Upper lobe of right lung (tissue), 1 donor: ENCODE measurements at regions not wholly inside any gene's neighbourhood (a gene's known extent, or its start where the extent isn't known, plus 50 kb on each side); places are given as distances from the start of the nearest gene placed in this dataset.
"Not testable (repeated sequence)": the region's sequence is repeated elsewhere in the genome, so short reads cannot be mapped to it uniquely, and the experiment has no call there.

ENCODE experiments used
- ATAC-seq: fragments of 200-7000 bp; cut with Tn5 transposase; one replicate; pipeline ENCODE4 v1.9.1; 2020; ENCODE audit warnings: mild to moderate bottlenecking, moderate library complexity
- DNase-seq: peaks from one replicate; pipeline ENCODE4 v3.0.0-alpha.2; 2020
- H3K27ac ChIP-seq: fragments of 200-600 bp; one replicate; pipeline ENCODE4 v1.8.0; 2022
- H3K27me3 ChIP-seq: fragments of 200-600 bp; one replicate; pipeline ENCODE4 v1.8.0; 2022; ENCODE audit warnings: mild to moderate bottlenecking
- H3K36me3 ChIP-seq: fragments of 200-600 bp; one replicate; pipeline ENCODE4 v1.8.0; 2022
- H3K4me1 ChIP-seq: fragments of 200-600 bp; one replicate; pipeline ENCODE4 v1.8.0; 2022
- H3K4me3 ChIP-seq: fragments of 200-600 bp; one replicate; pipeline ENCODE4 v1.8.0; 2022; ENCODE audit warnings: mild to moderate bottlenecking
- H3K9me3 ChIP-seq: fragments of 200-600 bp; one replicate; pipeline ENCODE4 v1.8.0; 2022
- intact Hi-C: fragments of 100-400 bp; cut with DNase I; formaldehyde crosslinking; loops from one replicate; pipeline ENCODE4 v1.11.0; 2022
- TF ChIP-seq, protein P1 (sequence below): fragments of 200-600 bp; IDR thresholded peaks from one replicate; pipeline ENCODE4 v1.8.0; 2022; ENCODE audit warnings: antibody characterized with exemption
- donor health status: DM: no; HTN: yes; CAD: no; lungs with severe emphysema.

DNA sequence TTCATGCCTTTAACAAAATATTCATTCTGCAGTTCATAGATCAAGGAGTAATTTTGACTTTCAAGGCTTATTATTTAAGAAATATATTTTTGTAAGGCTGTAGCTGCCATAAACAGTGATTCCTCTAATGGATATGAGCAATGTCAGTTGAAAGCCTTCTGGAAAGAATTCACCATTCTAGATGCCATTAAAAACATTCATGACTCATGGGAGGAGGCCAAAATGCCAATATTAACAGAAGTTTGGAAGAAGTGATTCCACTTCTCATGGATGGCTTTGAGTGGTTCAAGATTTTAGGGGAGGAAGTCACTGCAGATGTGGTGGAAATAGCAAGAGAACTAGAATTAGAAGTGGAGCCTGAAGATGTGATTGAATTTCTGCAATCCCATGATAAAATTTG lies 229.1 kb downstream of the DEPDC1B start:
- no peak for DNase-seq
- TF ChIP-seq, protein P1, sequence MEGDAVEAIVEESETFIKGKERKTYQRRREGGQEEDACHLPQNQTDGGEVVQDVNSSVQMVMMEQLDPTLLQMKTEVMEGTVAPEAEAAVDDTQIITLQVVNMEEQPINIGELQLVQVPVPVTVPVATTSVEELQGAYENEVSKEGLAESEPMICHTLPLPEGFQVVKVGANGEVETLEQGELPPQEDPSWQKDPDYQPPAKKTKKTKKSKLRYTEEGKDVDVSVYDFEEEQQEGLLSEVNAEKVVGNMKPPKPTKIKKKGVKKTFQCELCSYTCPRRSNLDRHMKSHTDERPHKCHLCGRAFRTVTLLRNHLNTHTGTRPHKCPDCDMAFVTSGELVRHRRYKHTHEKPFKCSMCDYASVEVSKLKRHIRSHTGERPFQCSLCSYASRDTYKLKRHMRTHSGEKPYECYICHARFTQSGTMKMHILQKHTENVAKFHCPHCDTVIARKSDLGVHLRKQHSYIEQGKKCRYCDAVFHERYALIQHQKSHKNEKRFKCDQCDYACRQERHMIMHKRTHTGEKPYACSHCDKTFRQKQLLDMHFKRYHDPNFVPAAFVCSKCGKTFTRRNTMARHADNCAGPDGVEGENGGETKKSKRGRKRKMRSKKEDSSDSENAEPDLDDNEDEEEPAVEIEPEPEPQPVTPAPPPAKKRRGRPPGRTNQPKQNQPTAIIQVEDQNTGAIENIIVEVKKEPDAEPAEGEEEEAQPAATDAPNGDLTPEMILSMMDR: no peak
- intact Hi-C loops: no loop called here
- Histone ChIP-seq H3K27me3 (no peaks in the 10 kb centered on the region), H3K4me3 (no peak overlapping the region), H3K9me3 (no peaks in the 10 kb centered on the region), H3K4me1 (no peaks in the 10 kb centered on the region), H3K27ac (no peak overlapping the region), H3K36me3 (no peaks in the 10 kb centered on the region)
- no peak for ATAC-seq

DNA sequence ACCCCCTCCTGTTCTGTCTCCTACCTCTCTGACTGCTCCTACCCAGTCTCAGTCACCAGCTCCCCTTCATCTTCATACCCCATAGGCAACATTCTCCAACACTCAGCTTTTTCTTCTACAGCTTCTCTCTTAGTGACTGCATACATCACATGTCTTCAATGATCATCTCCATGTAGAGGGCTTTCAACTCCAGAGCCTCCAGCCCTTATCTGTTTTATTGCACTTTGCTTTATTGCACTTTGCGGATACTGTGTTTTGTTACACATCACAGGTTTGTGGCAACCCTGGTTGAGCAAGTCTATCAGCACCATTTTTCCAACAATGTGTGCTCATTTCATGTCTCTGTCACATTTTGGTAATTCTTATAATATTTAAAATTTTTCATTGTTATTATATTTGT lies 230.7 kb downstream of the DEPDC1B start:
- H3K4me3 ChIP-seq: no peak overlapping the region
- DNase-seq (no peak), ATAC-seq (no peak)
- no peaks in the 10 kb centered on the region for H3K9me3 ChIP-seq
- no peaks in the 10 kb centered on the region for H3K27me3 ChIP-seq
- H3K36me3 ChIP-seq: no peaks in the 10 kb centered on the region
- H3K4me1 ChIP-seq: no peaks in the 10 kb centered on the region
- intact Hi-C loops: no loop called here
- H3K27ac ChIP-seq: no peak overlapping the region
- TF ChIP-seq, protein P1: no peak

DNA sequence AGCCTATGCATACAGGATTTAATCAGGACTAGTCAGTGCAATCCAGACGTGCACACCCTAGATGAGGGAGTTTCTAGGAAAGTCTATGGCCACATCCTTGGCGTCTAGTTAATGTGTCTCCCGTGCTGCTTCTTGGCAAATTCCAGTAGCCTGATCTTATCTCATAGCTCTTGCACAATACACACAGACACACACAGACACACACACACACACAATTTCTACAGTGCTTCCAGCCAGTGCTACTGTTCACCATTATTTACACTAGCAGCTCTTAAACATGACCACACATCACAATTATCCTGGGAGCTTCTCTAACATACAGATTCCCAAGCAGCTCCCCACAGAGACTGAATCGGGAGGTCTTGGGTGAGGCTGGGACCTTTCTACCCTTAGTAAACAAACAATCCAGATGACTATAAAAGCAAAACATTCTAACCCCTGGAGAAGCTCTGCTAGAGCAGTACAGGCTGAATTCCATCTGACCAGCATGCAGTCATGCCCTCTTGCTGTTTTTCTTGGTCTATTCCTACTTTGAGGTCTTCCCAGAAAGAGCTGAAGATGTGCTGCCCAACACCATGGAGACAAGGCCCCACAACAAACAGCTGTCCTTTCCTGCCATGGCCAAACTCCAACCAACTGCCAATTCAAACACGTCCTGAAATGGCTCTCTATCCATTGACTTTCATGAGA lies 236.6 kb downstream of the DEPDC1B start:
- DNase-seq (no peak), ATAC-seq (no peak)
- TF ChIP-seq, protein P1: no peak
- Histone ChIP-seq H3K4me1 (no peaks in the 10 kb centered on the region), H3K4me3 (no peak overlapping the region), H3K27me3 (no peaks in the 10 kb centered on the region), H3K27ac (no peak overlapping the region), H3K36me3 (no peaks in the 10 kb centered on the region), H3K9me3 (no peaks in the 10 kb centered on the region)
- intact Hi-C loops: no loop called here

DNA sequence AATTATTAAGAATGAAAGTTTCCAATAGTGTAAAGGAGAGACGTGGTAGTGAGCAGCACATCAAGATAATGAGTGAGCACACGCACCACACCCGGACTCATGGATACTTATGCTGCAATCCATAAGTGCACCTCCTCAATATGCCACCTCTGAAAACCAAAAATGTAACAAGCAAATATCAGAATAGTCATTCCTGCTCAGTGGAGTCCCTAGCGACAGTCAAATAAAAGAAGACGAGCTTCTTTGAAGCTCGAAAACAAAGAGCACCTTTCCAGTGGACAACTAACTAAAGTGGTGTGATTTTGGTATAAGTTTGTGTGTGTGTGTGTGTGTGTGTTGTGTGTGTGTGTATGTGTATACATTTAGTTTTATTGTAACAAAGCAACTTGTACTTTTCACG lies 241.3 kb downstream of the DEPDC1B start:
- Histone ChIP-seq H3K27me3 (no peaks in the 10 kb centered on the region), H3K4me1 (no peaks in the 10 kb centered on the region), H3K27ac (no peak overlapping the region), H3K36me3 (no peaks in the 10 kb centered on the region), H3K9me3 (no peaks in the 10 kb centered on the region), H3K4me3 (no peak overlapping the region)
- intact Hi-C loops: no loop called here
- TF ChIP-seq, protein P1: no peak
- DNase-seq: no peak
- no peak for ATAC-seq

DNA sequence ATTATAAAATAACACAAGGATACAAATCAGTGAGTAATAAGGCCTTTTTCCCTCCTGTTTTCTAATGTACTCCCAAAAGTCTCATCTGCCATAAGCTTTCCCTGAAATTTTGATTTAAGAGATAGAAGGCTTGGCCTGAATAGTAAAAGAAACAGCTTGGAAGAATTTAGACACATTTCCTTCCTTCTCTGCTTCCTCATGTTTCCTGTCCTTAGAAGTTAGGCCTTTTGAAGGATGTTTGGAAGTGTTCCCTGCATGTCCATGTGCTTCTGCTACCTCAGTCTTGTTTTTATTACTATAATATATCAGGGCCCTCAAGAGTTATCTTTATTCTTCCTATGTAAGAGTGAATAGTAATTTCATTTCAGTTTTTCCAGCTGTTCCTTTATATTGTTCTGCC lies 242.7 kb downstream of the DEPDC1B start:
- TF ChIP-seq, protein P1: no peak
- DNase-seq (no peak), ATAC-seq (no peak)
- intact Hi-C loops: no loop called here
- Histone ChIP-seq H3K27ac (no peak overlapping the region), H3K4me3 (no peak overlapping the region), H3K4me1 (no peaks in the 10 kb centered on the region), H3K9me3 (no peaks in the 10 kb centered on the region), H3K27me3 (no peaks in the 10 kb centered on the region), H3K36me3 (no peaks in the 10 kb centered on the region)

DNA sequence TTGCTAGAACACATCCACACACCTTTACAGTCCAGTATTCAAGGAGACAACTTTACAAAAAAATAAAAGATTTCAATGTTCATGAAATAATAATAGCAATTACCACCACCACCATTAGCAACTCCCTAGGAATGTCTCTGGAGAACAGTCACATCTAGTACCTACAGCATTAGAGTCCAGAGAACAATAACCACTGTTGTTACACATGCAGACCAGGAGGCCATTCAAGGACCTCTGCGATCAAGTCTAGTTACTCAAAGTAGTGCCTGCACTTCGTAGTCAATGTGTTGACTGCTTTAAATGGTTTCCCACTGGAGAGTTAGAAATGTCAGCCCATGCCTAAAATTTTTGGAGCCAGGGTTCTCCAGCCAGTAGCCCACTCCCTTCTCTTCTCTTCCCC lies 244.4 kb downstream of the DEPDC1B start:
- intact Hi-C loops: no loop called here
- TF ChIP-seq, protein P1: no peak
- DNase-seq (no peak), ATAC-seq (no peak)
- Histone ChIP-seq H3K4me3 (no peak overlapping the region), H3K9me3 (no peaks in the 10 kb centered on the region), H3K27ac (no peak overlapping the region), H3K36me3 (no peaks in the 10 kb centered on the region), H3K27me3 (no peaks in the 10 kb centered on the region), H3K4me1 (no peaks in the 10 kb centered on the region)

DNA sequence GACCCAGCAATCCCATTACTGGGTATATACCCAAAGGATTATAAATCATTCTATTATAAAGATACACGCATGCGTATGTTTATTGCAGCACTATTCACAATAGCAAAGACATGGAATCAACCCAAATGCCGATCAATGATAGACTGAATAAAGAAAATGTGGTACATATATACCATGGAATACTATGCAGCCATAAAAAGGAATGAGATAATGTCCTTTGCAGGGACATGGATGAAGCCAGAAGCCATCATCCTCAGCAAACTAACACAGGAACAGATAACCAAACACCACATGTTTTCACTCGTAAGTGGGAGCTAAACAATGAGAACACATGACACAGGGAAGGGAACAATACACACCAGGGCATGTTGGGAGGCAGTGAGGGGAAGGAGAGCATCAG lies 245.7 kb downstream of the DEPDC1B start:
- DNase-seq, intact Hi-C loops, ATAC-seq, H3K36me3 ChIP-seq, H3K4me1 ChIP-seq, H3K9me3 ChIP-seq, H3K4me3 ChIP-seq, H3K27ac ChIP-seq, H3K27me3 ChIP-seq: not testable (repeated sequence)
